HG03280 (cell line): ENCODE measurements at regions not wholly inside any gene's neighbourhood (a gene's known extent, or its start where the extent isn't known, plus 50 kb on each side); places are given as distances from the start of the nearest gene placed in this dataset.
A peak's percentile ranks its signal among the peaks of the same experiment; 100 is the strongest.

Experiments used
- ATAC-seq: cut with Tn5 transposase; IDR thresholded peaks from one replicate; pipeline ENCODE4 v1.9.1; 2021; ENCODE audit warnings: mild to moderate bottlenecking, moderate library complexity; ENCODE audit not compliant: unreplicated experiment

DNA sequence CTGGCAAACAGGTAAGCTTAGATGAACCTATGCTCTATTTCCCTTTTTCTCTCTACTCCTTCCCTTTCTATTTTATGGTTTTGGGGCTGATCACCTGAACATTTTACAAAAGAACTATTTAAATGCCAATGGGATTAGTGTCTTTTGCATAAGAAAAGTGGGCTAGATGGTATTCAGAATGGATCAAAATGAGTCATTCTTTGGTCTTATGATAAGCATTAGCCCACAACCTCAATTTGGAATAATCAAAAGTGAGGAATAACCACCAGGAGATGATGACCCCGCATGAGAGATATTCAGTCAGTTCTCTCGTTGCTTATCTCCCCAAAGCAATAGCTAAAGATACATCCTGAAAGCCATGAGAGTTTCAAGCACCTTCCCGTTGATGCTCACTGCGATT, 399.0 kb upstream of the CADM1 start:
- ATAC-seq = no peak

DNA sequence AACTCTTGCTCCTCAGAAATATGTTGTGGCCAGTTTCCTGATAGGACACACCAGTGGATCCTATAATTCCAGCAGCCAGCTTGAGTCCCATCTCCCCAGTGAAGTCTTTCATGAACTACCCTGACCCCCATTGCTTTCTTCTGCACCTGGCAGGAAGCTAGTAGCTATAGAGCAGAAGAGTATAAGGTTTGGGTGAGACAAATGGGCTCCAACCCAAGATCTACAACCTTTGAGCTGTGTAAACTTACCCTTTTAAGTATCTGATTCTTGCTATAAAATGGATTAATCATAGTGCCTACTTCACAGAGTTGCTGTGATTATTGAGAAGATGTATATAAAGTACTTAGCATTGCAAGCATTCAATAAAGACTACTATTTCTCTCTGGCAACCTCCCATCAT, 396.9 kb upstream of the CADM1 start:
- no peak for ATAC-seq

DNA sequence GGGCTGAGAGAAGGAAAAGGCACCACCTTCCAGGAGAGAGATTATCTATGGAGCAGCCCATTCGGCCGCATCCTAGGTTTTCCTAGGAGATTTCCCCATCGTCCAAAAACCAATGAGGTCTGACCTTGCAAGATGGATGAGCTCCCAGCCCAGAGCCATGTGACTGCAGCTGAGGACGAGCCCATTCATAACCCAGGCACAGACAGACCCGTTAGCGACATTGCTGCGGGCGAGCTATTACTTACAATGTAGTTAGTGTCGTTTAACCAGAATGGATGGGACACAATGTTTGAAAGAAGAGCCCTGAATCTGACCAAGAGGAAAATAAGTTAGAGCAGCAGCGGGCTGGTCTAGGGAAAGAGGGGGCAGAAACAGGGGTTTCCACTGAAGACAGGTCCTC, 395.9 kb upstream of the CADM1 start:
- ATAC-seq = no peak

DNA sequence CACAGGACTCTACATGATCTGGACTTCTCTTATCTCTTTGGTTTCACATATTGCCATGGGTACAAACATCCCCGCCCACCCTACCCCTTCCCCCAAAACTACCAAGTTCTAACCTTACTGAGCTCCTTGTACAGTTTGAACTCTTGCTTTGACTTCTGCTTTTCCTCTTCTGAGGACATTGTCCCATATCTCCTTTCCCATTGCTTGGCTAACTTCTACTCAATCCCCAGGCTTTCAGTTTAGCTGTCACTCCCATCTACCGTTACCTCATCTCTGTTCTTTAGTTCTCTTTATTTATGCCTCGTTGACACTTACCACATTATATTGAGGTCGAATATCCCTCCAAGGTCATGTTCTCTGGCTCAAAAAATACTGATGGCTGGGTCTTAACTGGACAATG, 393.5 kb upstream of the CADM1 start:
- no peak for ATAC-seq

DNA sequence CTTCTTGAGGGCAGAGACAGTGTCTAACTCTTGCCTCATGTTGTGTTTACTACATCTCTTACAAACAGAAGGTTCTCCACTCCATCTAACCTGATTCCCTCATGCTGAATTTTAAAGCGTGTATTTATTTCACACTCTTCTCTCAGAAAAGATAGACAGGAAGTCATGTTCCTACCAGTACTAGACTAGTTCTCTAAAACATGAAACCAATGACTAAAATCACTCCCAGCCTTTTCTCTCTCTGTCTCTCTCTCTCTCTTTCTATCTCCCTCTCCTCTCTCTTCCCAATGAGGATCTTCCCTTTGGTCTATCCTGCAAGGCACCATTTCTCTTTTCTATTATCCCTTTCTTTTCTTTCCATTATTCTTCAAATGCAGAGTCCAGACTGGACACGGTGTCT, 391.9 kb upstream of the CADM1 start:
- no peak for ATAC-seq

DNA sequence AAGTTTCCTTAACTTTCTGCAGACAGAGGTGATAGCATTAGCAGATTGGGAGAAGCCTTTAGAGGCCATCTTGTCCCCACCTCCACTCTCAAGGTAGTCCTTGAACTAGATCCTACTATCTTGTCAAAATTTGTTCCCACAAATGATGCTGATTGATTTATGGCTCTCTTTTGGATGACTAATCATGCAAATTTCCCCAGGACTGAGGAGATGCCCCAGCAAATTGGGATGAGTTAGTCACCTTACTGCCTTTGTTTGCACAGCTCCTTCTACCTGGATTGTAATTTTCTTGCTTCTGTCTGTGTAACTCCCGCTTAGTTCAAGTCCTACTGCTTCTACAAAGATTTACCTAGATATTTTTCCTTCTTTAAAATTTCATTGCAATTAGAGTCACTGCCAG, 391.4 kb upstream of the CADM1 start:
- no peak for ATAC-seq

DNA sequence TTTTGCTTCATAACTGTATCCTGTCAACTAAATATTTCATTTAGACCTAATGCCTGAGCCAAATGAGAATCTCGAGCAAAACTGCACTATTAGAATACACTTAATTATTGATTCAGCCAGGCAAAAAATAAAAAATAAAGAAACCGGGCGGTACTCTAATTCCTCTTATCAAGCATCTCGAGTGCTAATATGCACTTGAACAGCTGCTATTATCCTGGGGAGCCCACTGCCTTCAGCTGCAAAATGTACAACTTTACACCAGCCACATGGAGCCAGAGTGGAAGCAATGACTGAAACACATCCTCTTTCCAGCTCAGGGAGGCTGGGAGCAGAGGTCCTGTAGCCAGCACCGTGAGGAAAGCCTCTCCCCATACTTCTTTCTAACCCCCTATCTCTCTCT, 390.0 kb upstream of the CADM1 start:
- ATAC-seq = no peak

DNA sequence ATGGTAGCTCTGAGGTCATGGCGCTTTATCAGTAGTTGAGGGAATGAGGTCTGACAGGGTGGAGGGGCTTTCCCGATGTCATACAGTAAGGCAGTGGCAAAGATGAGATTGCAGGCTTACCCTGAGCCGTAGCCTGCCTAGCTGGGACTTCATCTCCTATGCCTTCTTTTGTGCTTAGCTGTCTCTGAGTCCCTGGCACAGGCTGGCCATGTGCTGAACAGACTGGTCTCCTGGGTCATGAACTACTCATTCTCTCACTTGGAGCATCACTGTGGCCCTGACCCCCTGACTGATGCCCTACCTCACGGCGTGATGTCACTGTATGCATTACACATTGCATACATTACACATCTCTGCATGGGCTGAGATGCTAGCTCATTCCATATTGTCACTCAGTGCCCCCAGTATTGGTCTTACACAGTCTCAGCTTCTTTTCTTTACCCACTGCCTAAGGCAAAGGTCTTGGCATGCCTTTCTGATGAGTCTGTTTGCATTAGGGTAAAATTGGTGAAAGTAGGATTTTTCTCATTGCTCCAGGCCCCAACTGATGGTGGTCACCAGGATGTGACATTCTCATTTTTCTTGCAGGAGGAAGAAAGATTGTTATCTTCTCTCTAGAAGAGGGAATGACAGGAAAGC, 389.4 kb upstream of the CADM1 start:
- ATAC-seq = no peak

DNA sequence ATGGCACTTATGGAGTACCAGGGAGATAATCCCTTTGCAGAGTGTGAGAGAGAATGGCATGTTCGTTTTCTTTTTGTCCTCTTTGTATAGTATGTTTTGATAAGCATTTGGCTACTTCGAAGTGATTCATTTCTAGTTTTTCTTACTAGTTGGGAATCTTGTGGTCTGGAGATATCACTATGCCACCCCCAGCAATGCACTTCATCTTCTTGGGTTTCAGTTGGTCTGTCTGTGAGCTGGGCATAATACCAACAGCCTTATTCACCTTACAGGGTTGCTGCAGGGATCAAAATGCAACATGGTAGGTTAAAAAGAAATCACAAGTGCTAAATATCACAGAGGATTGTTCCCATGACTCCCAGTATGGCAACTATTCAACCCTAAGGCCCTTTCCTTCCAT, 387.8 kb upstream of the CADM1 start:
- ATAC-seq = no peak

DNA sequence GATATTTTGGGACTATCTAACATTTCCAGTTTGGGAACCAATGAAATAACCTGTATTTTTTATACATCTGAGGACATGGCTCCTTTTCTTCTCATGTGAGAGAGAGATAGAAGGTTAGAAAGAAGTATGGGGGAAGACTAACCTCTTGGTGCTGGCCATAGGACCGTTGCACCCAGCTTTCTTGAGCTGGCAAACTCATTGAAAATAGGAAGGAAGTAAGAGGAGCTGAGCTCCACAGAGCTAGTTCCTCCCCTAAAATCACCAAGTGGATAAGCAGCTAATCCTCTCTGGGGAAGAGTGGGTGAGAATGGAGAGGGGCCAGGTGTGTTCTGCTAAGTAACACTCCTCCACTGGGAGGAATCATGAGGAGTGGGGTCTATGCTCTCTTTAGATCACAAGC, 387.4 kb upstream of the CADM1 start:
- ATAC-seq = no peak

DNA sequence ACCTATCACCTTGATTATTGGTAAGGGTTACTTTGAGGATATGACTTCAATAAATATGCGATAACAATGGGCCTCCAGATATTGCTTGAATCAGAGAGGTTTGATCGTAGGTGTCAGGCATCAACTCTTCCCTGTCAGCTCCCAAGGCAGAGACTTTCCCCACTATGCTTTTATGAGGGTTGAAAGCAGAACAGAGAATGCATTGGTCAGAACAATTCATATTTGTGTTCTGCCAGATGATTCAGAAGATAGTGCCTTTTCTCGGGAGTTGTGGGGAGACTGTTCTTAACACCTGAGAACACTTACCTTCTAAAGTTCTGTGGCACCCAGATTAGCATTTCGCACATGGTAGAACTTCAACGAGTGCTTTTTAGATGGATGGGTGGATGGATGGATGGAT, 386.3 kb upstream of the CADM1 start:
- ATAC-seq = no peak

DNA sequence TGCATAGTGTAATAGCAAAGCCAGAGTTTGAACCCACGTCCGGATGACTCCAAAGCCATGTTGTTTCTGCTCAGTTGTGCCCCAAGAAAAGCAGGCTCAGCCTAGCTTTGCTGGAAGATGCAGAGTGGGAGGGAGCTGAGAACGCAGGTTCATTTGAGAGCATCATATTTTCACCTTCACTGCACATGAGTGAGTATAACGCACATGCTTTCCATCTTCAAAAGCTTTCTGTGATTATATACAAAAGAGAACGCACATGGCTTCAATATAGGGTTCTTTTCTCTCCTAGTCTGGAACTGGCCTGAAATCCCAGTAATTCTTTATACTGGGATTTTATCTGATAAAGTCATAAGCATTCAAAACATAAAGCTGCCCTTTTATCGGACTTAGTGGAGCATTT, 385.5 kb upstream of the CADM1 start:
- no peak for ATAC-seq

DNA sequence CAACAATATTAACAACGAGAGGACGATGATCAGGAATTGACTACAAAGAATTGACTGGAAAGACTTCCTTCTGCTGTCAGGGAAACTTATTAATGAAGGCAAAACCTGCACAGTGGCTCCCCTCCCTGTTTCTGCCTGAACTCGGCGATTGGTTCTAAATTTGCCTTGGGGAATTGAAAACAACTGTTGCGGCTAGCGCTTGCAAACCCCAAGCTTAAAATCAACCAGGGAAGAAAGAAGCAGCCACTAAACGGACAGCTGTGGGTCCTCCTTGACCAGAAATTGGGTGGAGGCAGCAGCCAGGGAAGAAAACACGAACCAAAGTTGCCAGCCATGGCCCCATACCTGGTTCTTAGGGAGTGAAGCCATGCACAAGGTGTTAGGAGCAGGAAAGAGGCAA, 383.5 kb upstream of the CADM1 start:
- ATAC-seq = no peak

DNA sequence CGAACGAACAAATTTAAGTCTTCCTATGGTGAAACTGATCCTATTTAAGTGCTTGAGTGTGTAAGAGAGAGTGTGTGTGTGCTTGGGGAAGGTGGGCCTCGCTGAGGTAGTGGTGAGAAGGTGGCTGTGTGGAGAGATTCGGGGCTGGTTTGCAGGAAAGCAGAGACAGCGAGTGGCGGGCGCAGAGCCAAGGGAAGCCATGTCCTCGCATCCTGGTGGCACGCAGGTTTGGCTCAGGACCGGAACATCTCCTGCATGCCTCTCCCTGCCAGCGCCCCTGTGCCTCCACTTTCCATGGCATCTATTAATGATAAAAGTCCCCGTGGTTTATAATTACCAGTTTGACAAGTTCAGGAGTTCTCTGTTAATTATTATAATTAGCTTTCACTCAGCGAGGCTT, 383.1 kb upstream of the CADM1 start:
- no peak for ATAC-seq

DNA sequence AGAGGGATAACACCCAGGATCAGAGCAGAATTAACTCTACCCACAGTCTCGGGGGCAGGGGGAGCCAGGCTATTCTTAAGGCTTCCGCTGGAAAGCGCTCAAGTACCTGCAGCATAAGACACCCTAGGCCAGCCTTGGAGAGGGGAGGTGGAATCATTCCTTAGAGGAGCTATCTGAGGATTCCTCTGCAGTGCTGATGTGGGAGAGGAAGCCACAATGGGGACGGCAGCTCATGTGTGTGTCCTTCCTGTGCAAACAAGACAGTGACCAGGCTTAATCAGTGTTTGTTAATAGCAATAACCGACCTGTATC, 382.2 kb upstream of the CADM1 start:
- ATAC-seq = no peak

DNA sequence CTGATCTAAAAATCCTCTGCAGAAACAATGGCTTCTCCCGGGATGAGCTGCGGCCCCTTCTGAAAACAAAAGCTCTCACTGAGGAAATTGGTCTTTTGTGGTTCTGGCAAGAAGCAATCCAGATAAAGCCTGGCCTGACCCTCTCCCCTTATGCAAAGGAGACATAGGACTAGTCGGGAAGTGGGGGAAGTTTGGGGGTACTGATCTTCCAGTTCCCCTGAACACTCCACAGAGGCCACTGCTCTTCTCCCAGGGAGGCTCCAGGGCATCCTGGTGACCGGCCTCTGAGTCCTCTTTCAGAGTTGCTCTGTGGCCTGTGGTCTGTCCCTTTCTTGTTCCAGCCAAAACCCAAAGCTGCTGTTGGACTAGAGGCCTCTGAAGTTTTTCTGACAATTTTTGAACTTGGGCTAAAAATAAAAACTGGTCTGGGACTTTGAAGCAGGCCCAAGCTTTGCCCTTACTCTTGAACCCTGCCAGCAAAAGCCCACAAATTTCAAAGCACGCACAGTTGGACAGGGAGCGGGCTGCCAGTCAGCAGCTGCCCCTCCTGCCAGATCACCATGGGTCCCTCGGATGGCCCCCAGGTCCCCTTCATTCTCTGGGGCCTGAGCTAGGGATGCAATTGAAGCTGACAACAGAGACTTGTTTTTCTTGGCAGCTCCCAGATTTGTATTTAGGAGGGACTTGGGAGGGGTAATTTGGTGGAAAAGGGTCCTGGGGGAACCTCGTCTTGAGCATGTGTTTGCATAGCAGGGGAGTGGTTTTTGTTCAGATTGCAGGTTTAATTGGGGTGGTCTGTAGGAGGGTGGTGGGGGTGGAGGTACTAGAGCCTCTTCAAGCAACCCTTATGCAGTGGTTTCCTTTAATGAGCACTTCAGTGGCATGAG, 381.6 kb upstream of the CADM1 start:
- no peak for ATAC-seq

DNA sequence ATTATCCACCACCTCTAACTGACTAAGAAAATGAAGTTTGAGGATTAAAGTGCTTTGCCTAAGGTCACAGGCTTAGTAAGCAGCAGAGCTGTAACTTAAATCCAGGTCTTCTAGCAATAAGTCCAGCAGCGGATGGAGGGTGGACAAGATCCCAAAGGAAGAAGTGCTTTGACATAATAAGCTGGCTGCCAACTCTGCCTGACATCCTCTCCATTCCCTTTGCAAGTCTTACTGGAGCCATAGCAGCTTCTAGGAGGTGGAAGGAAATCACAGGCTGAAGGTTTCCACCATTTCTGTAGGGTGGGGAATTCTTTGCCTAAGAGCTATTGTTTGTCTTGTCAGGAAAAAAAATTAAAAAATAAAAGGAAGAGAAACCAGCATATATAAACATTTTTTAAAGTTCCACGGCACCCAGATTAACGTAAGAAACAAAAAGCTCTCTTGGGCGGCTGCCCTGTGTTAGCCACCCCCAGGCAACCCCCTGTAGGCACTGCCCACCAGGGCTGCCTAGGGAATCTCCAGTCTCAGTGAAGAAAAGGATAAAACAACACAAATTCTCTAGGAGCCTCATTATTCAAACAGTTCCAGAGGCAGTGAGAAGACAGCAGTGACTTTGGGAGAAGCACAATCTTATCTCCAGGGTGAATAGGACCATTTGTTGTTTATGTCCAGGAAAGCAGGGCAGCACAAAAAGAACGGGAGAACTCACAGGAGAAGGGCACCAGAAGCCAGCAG, 380.8 kb upstream of the CADM1 start:
- no peak for ATAC-seq

DNA sequence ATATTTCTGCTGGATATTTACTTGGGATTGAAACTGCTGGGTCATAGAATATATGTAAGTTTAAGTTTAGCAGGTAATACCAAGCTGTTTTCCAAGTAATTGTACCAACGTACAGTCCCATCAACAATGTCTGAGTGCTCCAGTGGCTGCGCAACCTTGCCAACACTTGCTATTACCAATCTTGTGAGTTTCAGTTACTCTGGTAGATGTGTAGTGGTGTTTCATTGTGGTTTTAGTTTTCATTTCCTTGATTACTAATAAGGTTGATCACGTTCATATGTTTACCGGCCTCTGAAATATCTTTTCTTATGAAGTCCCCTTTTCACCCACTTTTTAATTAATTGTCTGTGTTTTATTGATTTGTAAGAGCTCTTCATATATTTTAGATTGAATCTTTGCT, 370.6 kb upstream of the CADM1 start:
- peak; percentile 78 for ATAC-seq

DNA sequence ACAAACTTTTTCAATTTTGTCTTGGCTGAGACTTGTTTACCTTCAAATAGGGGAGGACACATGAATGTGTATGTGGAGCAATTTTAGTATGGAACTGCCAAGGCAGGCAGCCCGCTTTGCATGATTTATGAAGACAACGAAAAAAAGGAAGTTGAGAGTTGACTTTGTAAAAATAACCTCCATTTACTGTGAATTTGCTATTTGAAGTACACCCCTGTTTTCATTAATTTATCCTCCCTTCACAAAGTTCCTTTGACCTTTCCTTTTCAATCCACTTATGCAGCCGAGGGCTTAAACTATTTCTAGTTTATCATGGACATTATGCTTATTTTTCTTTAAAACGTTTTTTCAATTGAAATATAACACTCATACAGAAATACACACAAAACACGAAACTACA, 369.6 kb upstream of the CADM1 start:
- no peak for ATAC-seq

DNA sequence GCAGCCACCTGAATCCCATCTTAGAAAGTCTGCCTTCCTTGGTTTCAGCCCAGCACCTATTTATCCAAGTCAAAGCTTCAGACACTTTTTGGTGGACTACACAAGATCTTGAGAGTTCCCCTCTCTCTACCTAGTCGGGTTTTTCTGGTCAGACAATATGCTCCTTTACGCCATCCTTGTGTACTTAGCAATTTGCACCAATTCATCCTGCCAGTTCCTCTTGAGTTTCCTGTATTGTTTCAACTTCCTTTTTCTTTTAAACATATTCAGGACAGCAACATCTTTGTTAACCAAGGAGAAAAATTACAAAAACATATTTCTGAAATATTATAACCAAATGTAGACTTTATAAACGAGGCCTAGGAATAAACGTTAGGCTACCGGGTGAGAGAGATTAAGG, 368.2 kb upstream of the CADM1 start:
- ATAC-seq = no peak

DNA sequence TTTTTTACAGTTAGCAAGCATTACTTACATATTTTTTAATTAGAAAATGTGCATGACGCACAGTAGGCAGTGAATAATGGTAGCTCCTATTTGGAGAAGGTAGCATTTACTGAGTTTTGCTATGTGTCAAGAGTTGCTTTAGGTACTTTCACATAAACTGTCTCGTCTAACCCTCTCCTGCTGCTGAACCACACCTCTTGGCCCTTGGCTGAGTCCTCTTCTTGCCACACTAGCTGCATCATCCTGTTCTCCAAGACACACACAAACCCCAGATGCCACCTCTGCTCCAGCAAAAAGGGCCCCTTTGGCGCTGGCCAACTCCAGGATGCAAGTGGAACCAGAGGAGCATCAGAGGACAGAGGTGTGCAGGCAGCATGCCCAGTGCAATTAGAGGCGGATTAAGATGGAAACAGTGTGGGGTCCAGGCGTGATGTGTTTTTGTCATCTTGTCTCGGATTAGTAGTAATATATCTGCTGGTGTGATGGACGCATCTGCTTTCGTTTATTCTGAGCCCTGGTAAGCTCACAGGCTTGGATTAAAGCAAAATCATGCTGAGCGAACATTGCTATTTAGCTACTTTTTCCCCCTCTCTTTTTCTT, 367.0 kb upstream of the CADM1 start:
- ATAC-seq = no peak
